Kidney (tissue), 13 donors: ENCODE measurements at regions not wholly inside any gene's neighbourhood (a gene's known extent, or its start where the extent isn't known, plus 50 kb on each side); places are given as distances from the start of the nearest gene placed in this dataset.

ENCODE experiments used
- DNase-seq, 5 donors: peaks; one replicate each; pipeline ENCODE4 v3.0.0-alpha.2; 2013 to 2020
- FAIRE-seq: peaks from 2 replicates; lab custom pipeline; 2012; peaks lifted over from hg19 to GRCh38; lab: Jason Lieb, UNC
- H3K27ac ChIP-seq, 2 donors: one replicate each; pipeline ENCODE4 v1.7.0; 2013; ENCODE audit warnings: low read depth in 2 of 2, low read length in 2 of 2, inconsistent platforms in 1 of 2
- H3K27me3 ChIP-seq: one replicate; pipeline ENCODE4 v1.7.1; 2013; ENCODE audit warnings: low read length, inconsistent platforms; ENCODE audit not compliant: control insufficient read depth, insufficient read depth
- H3K36me3 ChIP-seq, 3 donors: one replicate each; pipeline versions ENCODE4 v1.7.0 to v1.7.1; 2013; ENCODE audit warnings: low read length in 3 of 3, control low read depth in 1 of 3, inconsistent platforms in 1 of 3; ENCODE audit not compliant: insufficient read depth in 3 of 3, control insufficient read depth in 2 of 3
- H3K4me1 ChIP-seq, 3 donors: one replicate each; pipeline versions ENCODE4 v1.7.0 to v1.7.1; 2013; ENCODE audit warnings: low read length in 3 of 3, inconsistent platforms in 1 of 3, low read depth in 1 of 3; ENCODE audit not compliant: control insufficient read depth in 2 of 3, insufficient read depth in 2 of 3
- H3K4me3 ChIP-seq, 3 donors: one replicate each; pipeline versions ENCODE4 v1.7.0 to v1.8.1; 2013; ENCODE audit warnings: low read length in 3 of 3, control low read depth in 1 of 3, inconsistent platforms in 1 of 3
- H3K9ac ChIP-seq, 3 donors: one replicate each; pipeline versions ENCODE4 v1.7.0 to v1.7.1; 2013; ENCODE audit warnings: low read length in 3 of 3, control low read depth in 1 of 3, inconsistent platforms in 1 of 3
- H3K9me3 ChIP-seq, 3 donors: one replicate each; pipeline versions ENCODE4 v1.7.0 to v1.7.1; 2013; ENCODE audit warnings: low read length in 3 of 3, control low read depth in 1 of 3, inconsistent platforms in 1 of 3; ENCODE audit not compliant: control insufficient read depth in 2 of 3, insufficient read depth in 1 of 3
- CTCF ChIP-seq: IDR thresholded peaks from 3 replicates; pipeline ENCODE4 v1.5.1; 2012; ENCODE audit warnings: mild to moderate bottlenecking, moderate library complexity, borderline replicate concordance; ENCODE audit not compliant: insufficient read depth; ENCODE audit errors: extremely low read depth
- intact Hi-C: fragments of 100-400 bp; cut with DNase I; formaldehyde crosslinking; loops from one replicate; pipeline ENCODE4 v1.11.1; 2022
- donor health status: control.
- donor health status: control.
- donor health status: control.
- donor health status: control.
- donor health status: control.
- donor health status: DM: yes; HTN: yes; CAD: no.
- donor health status: Normal renal cell carcinoma (clear cell type).

- no peaks in the 10 kb centered on the region for H3K36me3 ChIP-seq
- no peak for FAIRE-seq
- no peaks in the 10 kb centered on the region for H3K27me3 ChIP-seq
- no peak overlapping the region for H3K9ac ChIP-seq
- no peak overlapping the region for H3K27ac ChIP-seq
- peaks cover 0 to 4% (median 0%) of the 10 kb centered on the region in 3 donors for H3K9me3 ChIP-seq
- no peaks in the 10 kb centered on the region for H3K4me1 ChIP-seq
- intact Hi-C loops: no loop called here
- DNase-seq: no peak
- no peak for TF ChIP-seq CTCF
- H3K4me3 ChIP-seq: no peak overlapping the region
These were observed 264.4 kb downstream of the NPIPA8 start for GRCh38 chr16:18072161-18072560.

GRCh38 chr16:18069683-18070082 lies 266.9 kb downstream of the NPIPA8 start:
- Histone ChIP-seq H3K4me1 (no peaks in the 10 kb centered on the region), H3K36me3 (no peaks in the 10 kb centered on the region), H3K4me3 (no peak overlapping the region), H3K27ac (no peak overlapping the region), H3K9ac (no peak overlapping the region), H3K27me3 (no peaks in the 10 kb centered on the region), H3K9me3 (peaks cover 0 to 4% (median 0%) of the 10 kb centered on the region in 3 donors)
- DNase-seq (no peak), FAIRE-seq (no peak)
- intact Hi-C loops: no loop called here
- no peak for TF ChIP-seq CTCF

GRCh38 chr16:18068477-18068876 lies 268.1 kb downstream of the NPIPA8 start:
- FAIRE-seq (no peak), DNase-seq (no peak)
- no peak for TF ChIP-seq CTCF
- intact Hi-C loops: no loop called here
- peaks cover 0 to 4% (median 0%) of the 10 kb centered on the region in 3 donors for H3K9me3 ChIP-seq
- H3K27ac ChIP-seq: no peak overlapping the region
- H3K9ac ChIP-seq: no peak overlapping the region
- no peak overlapping the region for H3K4me3 ChIP-seq
- no peaks in the 10 kb centered on the region for H3K27me3 ChIP-seq
- H3K36me3 ChIP-seq: no peaks in the 10 kb centered on the region
- H3K4me1 ChIP-seq: no peaks in the 10 kb centered on the region

- H3K4me1 ChIP-seq: no peaks in the 10 kb centered on the region
- TF ChIP-seq CTCF: no peak
- DNase-seq (no peak), FAIRE-seq (no peak)
- no peaks in the 10 kb centered on the region for H3K27me3 ChIP-seq
- H3K36me3 ChIP-seq: no peaks in the 10 kb centered on the region
- intact Hi-C loops: no loop called here
- no peaks in the 10 kb centered on the region for H3K9me3 ChIP-seq
- no peak overlapping the region for H3K27ac ChIP-seq
- H3K9ac ChIP-seq: no peak overlapping the region
- H3K4me3 ChIP-seq: no peak overlapping the region
These were observed 273.8 kb downstream of the NPIPA8 start for GRCh38 chr16:18062713-18063112.
